ENCODE measurements at regions not wholly inside any gene's neighbourhood (a gene's known extent, or its start where the extent isn't known, plus 50 kb on each side); places are given as distances from the start of the nearest gene placed in this dataset.

DNA sequence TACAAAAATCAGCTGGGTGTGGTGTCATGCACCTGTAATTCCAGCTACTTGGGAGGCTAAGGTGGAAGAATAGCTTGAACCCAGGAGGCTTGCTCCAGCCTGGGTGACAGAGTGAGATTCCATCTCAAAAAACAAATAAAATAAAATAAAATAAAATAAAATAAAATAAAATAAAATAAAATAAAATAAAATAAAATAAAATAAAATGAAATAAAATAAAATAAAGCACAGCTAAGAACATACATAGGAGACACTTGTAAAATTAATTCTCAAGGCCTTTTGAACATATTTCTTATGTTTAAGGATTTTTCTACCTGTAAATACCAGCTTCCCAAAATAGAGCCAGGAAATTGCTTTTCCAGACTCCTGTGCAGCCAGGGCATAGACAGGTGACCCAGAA lies 703.0 kb downstream of the ZPLD1 start:
- TF ChIP-seq POLR2A (IDR thresholded peaks at IDR 0.05; ENCODE audit: low read length) (no peak), GATA1 (IDR thresholded peaks at IDR 0.05; ENCODE audit: low read depth, low read length) (no peak)
